ENCODE measurements at regions not wholly inside any gene's neighbourhood (a gene's known extent, or its start where the extent isn't known, plus 50 kb on each side); places are given as distances from the start of the nearest gene placed in this dataset.

- Histone ChIP-seq H3K9me3 (ENCODE audit: control insufficient read depth in 2 of 3, low read length in 3 of 3) (no peaks in the 10 kb centered on the region), H3K4me3 (ENCODE audit: low read length) (no peak overlapping the region), H3K36me3 (ENCODE audit: control insufficient read depth in 2 of 3, insufficient read depth in 3 of 3, low read length in 3 of 3) (no peaks in the 10 kb centered on the region), H3K27me3 (ENCODE audit: control insufficient read depth in 2 of 2, insufficient read depth in 2 of 2, low read length in 2 of 2) (no peaks in the 10 kb centered on the region), H3K27ac (ENCODE audit: low read depth, low read length) (no peak overlapping the region), H3K4me1 (ENCODE audit: control insufficient read depth in 2 of 2, insufficient read depth in 2 of 2, low read length in 2 of 2) (no peaks in the 10 kb centered on the region)
- ATAC-seq, result no peak
- Mint-ChIP-seq H3K4me1 (no peaks in the 10 kb centered on the region), H3K27ac (no peak overlapping the region), H3K4me3 (no peak overlapping the region), H3K36me3 (no peaks in the 10 kb centered on the region), H3K27me3 (peaks cover 0 to 14% (median 6%) of the 10 kb centered on the region in 5 donors), H3K9me3 (peaks cover 0 to 14% (median 6%) of the 10 kb centered on the region in 11 donors)
- no peak for DNase-seq
- POLR2A ChIA-PET, result no interaction called here
- CTCF ChIA-PET, result no interaction called here
- intact Hi-C loops (cut with micrococcal nuclease), result no loop called here
These were observed 51.1 kb upstream of the SLC24A3 start for GRCh38 chr20:19161336-19161735.
